Heart left ventricle (tissue), 16 donors: ENCODE measurements at regions not wholly inside any gene's neighbourhood (a gene's known extent, or its start where the extent isn't known, plus 50 kb on each side); places are given as distances from the start of the nearest gene placed in this dataset.

Source experiments
- ATAC-seq, 4 donors: fragments of 200-7000 bp; cut with Tn5 transposase; one replicate each; pipeline ENCODE4 v1.9.1; 2020 to 2022; ENCODE audit warnings: moderate library complexity in 4 of 4, mild to moderate bottlenecking in 3 of 4, moderate number of reproducible peaks in 1 of 4
- DNase-seq, 5 donors: peaks; one replicate each; pipeline ENCODE4 v3.0.0-alpha.2; 2020
- H3K27ac ChIP-seq, 12 donors: fragments of 200-600 bp; sonication (generic) in 4 of 12; one replicate each; pipeline versions ENCODE4 v1.5.0 to v1.8.0; 2016 to 2022; ENCODE audit warnings: mild to moderate bottlenecking in 2 of 12
- H3K27me3 ChIP-seq, 9 donors: fragments of 200-600 bp; sonication (generic) in 2 of 9; one replicate each; pipeline versions ENCODE4 v1.5.1 to v1.8.0; 2016 to 2022; ENCODE audit warnings: mild to moderate bottlenecking in 3 of 9
- H3K36me3 ChIP-seq, 9 donors: fragments of 200-600 bp; sonication (generic) in 2 of 9; one replicate each; pipeline versions ENCODE4 v1.5.0 to v1.8.0; 2018 to 2022; ENCODE audit warnings: mild to moderate bottlenecking in 2 of 9
- H3K4me1 ChIP-seq, 12 donors: fragments of 200-600 bp; sonication (generic) in 4 of 12; one replicate each; pipeline versions ENCODE4 v1.5.0 to v1.8.0; 2016 to 2022; ENCODE audit warnings: mild to moderate bottlenecking in 3 of 12
- H3K4me3 ChIP-seq, 12 donors: fragments of 200-600 bp; sonication (generic) in 4 of 12; one replicate each; pipeline versions ENCODE4 v1.5.0 to v1.8.0; 2017 to 2022; ENCODE audit warnings: mild to moderate bottlenecking in 9 of 12, moderate library complexity in 4 of 12
- H3K9me3 ChIP-seq, 12 donors: fragments of 200-600 bp; sonication (generic) in 4 of 12; one replicate each; pipeline versions ENCODE4 v1.5.0 to v1.8.0; 2016 to 2022; ENCODE audit warnings: mild to moderate bottlenecking in 1 of 12
- CTCF ChIP-seq, 12 donors: fragments of 200-600 bp; sonication (generic) in 4 of 12; IDR thresholded peaks; one replicate each; pipeline versions ENCODE4 v1.5.0 to v1.8.0; 2018 to 2022; ENCODE audit warnings: antibody characterized with exemption in 12 of 12, mild to moderate bottlenecking in 5 of 12
- POLR2A ChIP-seq, 2 donors: fragments of 450-650 bp; IDR thresholded peaks; one replicate each; pipeline ENCODE4 v1.6.1; 2017; ENCODE audit warnings: antibody characterized with exemption in 2 of 2, mild to moderate bottlenecking in 2 of 2, moderate library complexity in 2 of 2
- WGBS, 4 donors: extraction: QIAGEN DNeasy Blood & Tissue Kit in 2 of 4; methylation state at CpG; one replicate each; pipeline versions ENCODE4 v1.1.5 to v1.1.7; 2013 to 2018; 5-methylcytosine and 5-hydroxymethylcytosine counted together
- intact Hi-C, 10 donors: fragments of 100-400 bp; cut with DNase I; formaldehyde crosslinking; loops; one replicate each; pipeline versions ENCODE4 v1.11.1 to v1.14.2; 2022
- donor health status: ischemic (EF 13 %, LVEDD 7.1; RV severe dilation, severe dysfunction).
- donor health status: healthy with polysubstance abuse.
- donor health status: DM: no; HTN: yes; CAD: no.
- donor health status: DM: no; HTN: no; CAD: no.
- donor health status: ischemic (EF 25% LVEDD 6.9; RV normal size, moderate dysfunction).
- donor health status: ischemic (EF 25% LVEDD 5.7; RV mildly dilated, moderate dysfunction).
- donor health status: healthy.
- donor health status: DM: yes; HTN: yes; CAD: no.
- donor health status: ischemic (EF 35%, LVEDD 5.7; RV mildly dilated, moderate dysfunction).
- donor health status: nonischemic (EF 11% LVEDD 7.7; RV severe dilation, severe dysfunction).
- donor health status: DM: yes; HTN: yes; CAD: no.
- donor health status: PGD.
- donor health status: ischemic (EF 29% LVEDD 5.4; RV normal size, mild dysfunction).
- donor health status: nonischemic (EF 23%, LVEDD 6.1; RV moderate dilation, normal function).

- 47 to 61% (median 49%) methylated on average over 3 of the region's 3 CpGs for WGBS, 4 donors
- DNase-seq = no peak
- H3K9me3 ChIP-seq = no peaks in the 10 kb centered on the region
- no peaks in the 10 kb centered on the region for H3K4me1 ChIP-seq
- H3K27ac ChIP-seq = no peak overlapping the region
- no peak for TF ChIP-seq CTCF (IDR thresholded peaks at IDR 0.05)
- no peak for TF ChIP-seq POLR2A (IDR thresholded peaks at IDR 0.05)
- no peak overlapping the region for H3K4me3 ChIP-seq
- H3K36me3 ChIP-seq = no peaks in the 10 kb centered on the region
- no peak for ATAC-seq
- no peaks in the 10 kb centered on the region for H3K27me3 ChIP-seq
- intact Hi-C loops = no loop called here
Measured at GRCh38 chr5:118486647-118487225, 501.6 kb downstream of the DTWD2 start.

GRCh38 chr5:118479285-118479684 is 509.1 kb downstream of the DTWD2 start:
- ATAC-seq (peak in 2 of 4 donors; percentile 57 to 76), DNase-seq (peak in 3 of 5 donors; percentile 15 to 26 (median 23))
- Histone ChIP-seq H3K4me3 (no peak overlapping the region), H3K9me3 (peaks cover 0 to 4% (median 0%) of the 10 kb centered on the region in 12 donors), H3K27ac (no peak overlapping the region), H3K4me1 (peaks cover 0 to 12% (median 0%) of the 10 kb centered on the region in 12 donors), H3K36me3 (no peaks in the 10 kb centered on the region), H3K27me3 (no peaks in the 10 kb centered on the region)
- TF ChIP-seq CTCF (IDR thresholded peaks at IDR 0.05) = no peak
- TF ChIP-seq POLR2A (IDR thresholded peaks at IDR 0.05) = no peak
- intact Hi-C loops = no loop called here
- 39 to 74% (median 49%) methylated on average over 2 of the region's 2 CpGs for WGBS, 4 donors

GRCh38 chr5:118478852-118479251 is 509.5 kb downstream of the DTWD2 start:
- intact Hi-C loops = no loop called here
- 87 to 91% (median 89%) methylated on average over 6 to 8 of the region's 8 CpGs for WGBS, 4 donors
- no peak for ATAC-seq
- no peak for TF ChIP-seq POLR2A (IDR thresholded peaks at IDR 0.05)
- TF ChIP-seq CTCF (IDR thresholded peaks at IDR 0.05) = no peak
- no peak overlapping the region for H3K4me3 ChIP-seq
- DNase-seq = no peak
- H3K36me3 ChIP-seq = no peaks in the 10 kb centered on the region
- H3K27ac ChIP-seq = no peak overlapping the region
- H3K4me1 ChIP-seq = peaks cover 0 to 12% (median 0%) of the 10 kb centered on the region in 12 donors
- peaks cover 0 to 4% (median 0%) of the 10 kb centered on the region in 12 donors for H3K9me3 ChIP-seq
- H3K27me3 ChIP-seq = no peaks in the 10 kb centered on the region

GRCh38 chr5:118468085-118468484 is 520.3 kb downstream of the DTWD2 start:
- TF ChIP-seq CTCF (IDR thresholded peaks at IDR 0.05) (no peak), POLR2A (IDR thresholded peaks at IDR 0.05) (no peak)
- Histone ChIP-seq H3K27me3 (no peaks in the 10 kb centered on the region), H3K4me3 (no peak overlapping the region), H3K9me3 (no peaks in the 10 kb centered on the region), H3K4me1 (peaks cover 0 to 13% (median 0%) of the 10 kb centered on the region in 12 donors), H3K27ac (peak overlapping the region in 1 of 12 donors; percentile 8), H3K36me3 (no peaks in the 10 kb centered on the region)
- ATAC-seq (peak in 3 of 4 donors; percentile 22 to 75 (median 59)), DNase-seq (no peak)
- intact Hi-C loops = no loop called here
